Ovary (tissue), 3 donors: ENCODE measurements at regions not wholly inside any gene's neighbourhood (a gene's known extent, or its start where the extent isn't known, plus 50 kb on each side); places are given as distances from the start of the nearest gene placed in this dataset.

ENCODE experiments used
- POLR2A ChIP-seq: fragments of 450-650 bp; IDR thresholded peaks from one replicate; pipeline ENCODE4 v1.6.1; 2017; ENCODE audit warnings: antibody characterized with exemption, mild to moderate bottlenecking, moderate library complexity
- TF ChIP-seq, protein P1 (sequence below), 3 donors: fragments of 450-650 bp in 2 of 3; fragments of 200-600 bp in 1 of 3; IDR thresholded peaks; one replicate each; pipeline versions ENCODE4 v1.5.1 to v1.8.0; 2016 to 2022; ENCODE audit warnings: antibody characterized with exemption in 3 of 3, mild to moderate bottlenecking in 1 of 3
- donor health status: DM: no; HTN: no; CAD: no.

DNA sequence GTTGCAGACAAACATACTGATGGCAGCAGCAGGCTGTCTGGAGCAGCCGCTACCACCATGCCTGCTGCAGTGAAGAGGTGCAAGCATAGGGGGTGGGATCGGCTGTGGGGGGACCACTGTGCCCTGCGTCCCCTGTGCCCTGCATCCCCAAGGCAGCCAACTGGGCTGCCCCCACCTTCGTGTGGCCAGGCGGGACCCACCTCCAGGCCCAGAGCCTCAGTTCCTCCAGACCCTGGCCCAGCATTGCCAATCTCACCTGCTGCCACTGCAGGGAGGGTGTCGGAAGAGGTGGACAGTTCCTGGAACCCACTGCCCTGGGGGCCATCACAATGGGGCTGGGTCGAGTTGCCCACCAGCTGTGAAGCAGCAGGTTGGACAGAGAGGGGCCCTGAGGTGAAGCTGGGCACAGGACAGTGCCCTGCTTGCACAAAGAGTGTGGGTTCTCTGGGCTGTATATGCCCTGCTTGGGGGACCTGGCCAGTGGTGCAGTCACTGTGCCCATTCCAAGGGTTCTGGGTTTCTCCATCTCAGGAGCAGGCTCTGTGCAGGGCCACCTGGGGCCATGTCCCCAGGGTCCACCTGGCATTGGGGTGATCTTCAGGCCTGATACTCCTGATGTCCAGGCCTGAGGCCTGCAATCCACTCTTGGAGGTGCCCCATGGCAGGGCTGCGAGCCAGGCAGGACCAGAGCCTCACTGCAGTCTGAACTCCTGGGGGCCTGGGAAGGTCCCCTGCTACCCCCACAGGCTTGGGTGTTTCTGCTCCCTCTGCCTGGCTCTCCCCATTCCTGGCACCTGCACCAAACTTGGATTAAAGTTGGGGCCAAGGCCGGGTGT is 261.4 kb upstream of the NRIP1 start:
- TF ChIP-seq, protein P1, sequence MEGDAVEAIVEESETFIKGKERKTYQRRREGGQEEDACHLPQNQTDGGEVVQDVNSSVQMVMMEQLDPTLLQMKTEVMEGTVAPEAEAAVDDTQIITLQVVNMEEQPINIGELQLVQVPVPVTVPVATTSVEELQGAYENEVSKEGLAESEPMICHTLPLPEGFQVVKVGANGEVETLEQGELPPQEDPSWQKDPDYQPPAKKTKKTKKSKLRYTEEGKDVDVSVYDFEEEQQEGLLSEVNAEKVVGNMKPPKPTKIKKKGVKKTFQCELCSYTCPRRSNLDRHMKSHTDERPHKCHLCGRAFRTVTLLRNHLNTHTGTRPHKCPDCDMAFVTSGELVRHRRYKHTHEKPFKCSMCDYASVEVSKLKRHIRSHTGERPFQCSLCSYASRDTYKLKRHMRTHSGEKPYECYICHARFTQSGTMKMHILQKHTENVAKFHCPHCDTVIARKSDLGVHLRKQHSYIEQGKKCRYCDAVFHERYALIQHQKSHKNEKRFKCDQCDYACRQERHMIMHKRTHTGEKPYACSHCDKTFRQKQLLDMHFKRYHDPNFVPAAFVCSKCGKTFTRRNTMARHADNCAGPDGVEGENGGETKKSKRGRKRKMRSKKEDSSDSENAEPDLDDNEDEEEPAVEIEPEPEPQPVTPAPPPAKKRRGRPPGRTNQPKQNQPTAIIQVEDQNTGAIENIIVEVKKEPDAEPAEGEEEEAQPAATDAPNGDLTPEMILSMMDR (IDR thresholded peaks at IDR 0.05) = no peak
- TF ChIP-seq POLR2A = no peak
